H9 (cell line): ENCODE measurements at regions not wholly inside any gene's neighbourhood (a gene's known extent, or its start where the extent isn't known, plus 50 kb on each side); places are given as distances from the start of the nearest gene placed in this dataset.

ENCODE experiments used
- DNase-seq: peaks from one replicate; pipeline ENCODE4 v3.0.0-alpha.2; 2017
- H2AFZ ChIP-seq: one replicate; pipeline ENCODE4 v1.6.1; 2013; ENCODE audit warnings: mild to moderate bottlenecking, low read length, control low read depth, moderate library complexity
- H2AK5ac ChIP-seq: 2 replicates; pipeline ENCODE4 v1.6.1; 2013; ENCODE audit warnings: low read length, control low read depth, mixed read lengths; ENCODE audit not compliant: insufficient read length
- H2BK120ac ChIP-seq: one replicate; pipeline ENCODE4 v1.6.1; 2013; ENCODE audit warnings: low read depth, mild to moderate bottlenecking, low read length, control low read depth, inconsistent platforms; ENCODE audit not compliant: poor library complexity, severe bottlenecking
- H2BK12ac ChIP-seq: 2 replicates; pipeline ENCODE4 v1.6.1; 2013; ENCODE audit warnings: low read length, control low read depth, mixed read lengths, low read depth; ENCODE audit not compliant: insufficient read length
- H2BK15ac ChIP-seq: 2 replicates; pipeline ENCODE4 v1.6.1; 2013; ENCODE audit warnings: low read depth, low read length, control low read depth
- H2BK20ac ChIP-seq: one replicate; pipeline ENCODE4 v1.6.1; 2013; ENCODE audit warnings: low read depth, mild to moderate bottlenecking, low read length, control low read depth, inconsistent platforms; ENCODE audit not compliant: poor library complexity, severe bottlenecking
- H2BK5ac ChIP-seq: 2 replicates; pipeline ENCODE4 v1.6.1; 2013; ENCODE audit warnings: low read length, control low read depth, mixed read lengths; ENCODE audit not compliant: insufficient read length
- H3K14ac ChIP-seq: 2 replicates; pipeline ENCODE4 v1.6.1; 2013; ENCODE audit warnings: low read length, control low read depth; ENCODE audit not compliant: insufficient read depth
- H3K18ac ChIP-seq: 2 replicates; pipeline ENCODE4 v1.6.1; 2013; ENCODE audit warnings: low read depth, mild to moderate bottlenecking, mixed read lengths, low read length, control low read depth; ENCODE audit not compliant: insufficient read length
- H3K23ac ChIP-seq: 2 replicates; pipeline ENCODE4 v1.6.1; 2013; ENCODE audit warnings: low read length, control low read depth, mixed read lengths, low read depth; ENCODE audit not compliant: insufficient read length
- H3K23me2 ChIP-seq: 2 replicates; pipeline ENCODE4 v1.6.1; 2013; ENCODE audit warnings: low read depth, mild to moderate bottlenecking, mixed read lengths, low read length, control low read depth; ENCODE audit not compliant: insufficient read length, poor library complexity, severe bottlenecking
- H3K27ac ChIP-seq: 2 replicates; pipeline ENCODE4 v1.5.1; 2013; ENCODE audit warnings: low read length, control low read depth, mixed read lengths, low read depth; ENCODE audit not compliant: insufficient read length
- H3K27me3 ChIP-seq: 2 replicates; pipeline ENCODE4 v1.6.1; 2013; ENCODE audit warnings: low read length, control low read depth, inconsistent platforms; ENCODE audit not compliant: insufficient read depth
- H3K4ac ChIP-seq: 2 replicates; pipeline ENCODE4 v1.6.1; 2013; ENCODE audit warnings: low read depth, mild to moderate bottlenecking, control low read depth, inconsistent platforms, low read length, moderate library complexity
- H3K4me1 ChIP-seq: 2 replicates; pipeline ENCODE4 v1.6.1; 2013; ENCODE audit warnings: low read length, control low read depth, inconsistent platforms; ENCODE audit not compliant: insufficient read depth
- H3K4me2 ChIP-seq: 2 replicates; pipeline ENCODE4 v1.6.1; 2013; ENCODE audit warnings: low read length, control low read depth, mixed read lengths; ENCODE audit not compliant: insufficient read length, insufficient read depth
- H3K56ac ChIP-seq: 2 replicates; pipeline ENCODE4 v1.6.1; 2013; ENCODE audit warnings: low read depth, mild to moderate bottlenecking, mixed read lengths, low read length, control low read depth; ENCODE audit not compliant: insufficient read length
- H3K79me1 ChIP-seq: 2 replicates; pipeline ENCODE4 v1.6.1; 2013; ENCODE audit warnings: low read depth, mild to moderate bottlenecking, moderate library complexity, low read length, control low read depth, inconsistent platforms; ENCODE audit not compliant: insufficient read depth, poor library complexity, severe bottlenecking
- H3K79me2 ChIP-seq: 2 replicates; pipeline ENCODE4 v1.6.1; 2013; ENCODE audit warnings: low read length, control low read depth, inconsistent platforms; ENCODE audit not compliant: insufficient read depth
- H3K9ac ChIP-seq: 2 replicates; pipeline ENCODE4 v1.6.1; 2013; ENCODE audit warnings: low read length, control low read depth, mixed read lengths; ENCODE audit not compliant: insufficient read length; ENCODE audit errors: extremely low read depth
- H3K9me3 ChIP-seq: one replicate; pipeline ENCODE4 v1.6.1; 2013; ENCODE audit warnings: low read depth, low read length, inconsistent platforms; ENCODE audit not compliant: control insufficient read depth
- H3T11ph ChIP-seq: one replicate; pipeline ENCODE4 v1.6.1; 2013; ENCODE audit warnings: mild to moderate bottlenecking, low read length, control low read depth, inconsistent platforms
- H4K20me1 ChIP-seq: one replicate; pipeline ENCODE4 v1.6.1; 2013; ENCODE audit not compliant: control insufficient read depth, insufficient read length, insufficient read depth
- H4K5ac ChIP-seq: 2 replicates; pipeline ENCODE4 v1.6.1; 2013; ENCODE audit warnings: low read depth, mild to moderate bottlenecking, mixed read lengths, low read length, control low read depth; ENCODE audit not compliant: insufficient read length
- H4K8ac ChIP-seq: replicated peaks from 2 replicates; pipeline ENCODE4 v1.6.1; 2013; ENCODE audit warnings: low read length, control low read depth, mixed read lengths, low read depth; ENCODE audit not compliant: insufficient read length
- H4K91ac ChIP-seq: 2 replicates; pipeline ENCODE4 v1.6.1; 2013; ENCODE audit warnings: low read depth, mild to moderate bottlenecking, moderate library complexity, mixed read lengths, low read length, control low read depth; ENCODE audit not compliant: insufficient read length
- H3K27ac Mint-ChIP-seq, 3 experiments: 2 replicates in 2 of 3; 3 replicates in 1 of 3; pipeline ENCODE4 v1.8.0; 2020 to 2021; ENCODE audit warnings: mixed read lengths in 3 of 3, mild to moderate bottlenecking in 1 of 3, moderate library complexity in 1 of 3
- H3K27me3 Mint-ChIP-seq: 2 replicates; pipeline ENCODE4 v1.8.0; 2021; ENCODE audit warnings: low read depth, mild to moderate bottlenecking, moderate library complexity, mixed read lengths
- H3K36me3 Mint-ChIP-seq, 3 experiments: 2 replicates in 2 of 3; 3 replicates in 1 of 3; pipeline ENCODE4 v1.8.0; 2020 to 2021; ENCODE audit warnings: low read depth in 3 of 3, mixed read lengths in 3 of 3; ENCODE audit not compliant: insufficient read depth in 1 of 3
- H3K4me1 Mint-ChIP-seq, 2 experiments: 2 replicates each; pipeline ENCODE4 v1.8.0; 2020; ENCODE audit warnings: mixed read lengths in 2 of 2
- H3K4me3 Mint-ChIP-seq, 2 experiments: 2 replicates in 1 of 2; 3 replicates in 1 of 2; pipeline ENCODE4 v1.8.0; 2020 to 2021; ENCODE audit warnings: mild to moderate bottlenecking in 2 of 2, mixed read lengths in 2 of 2, moderate library complexity in 1 of 2
- H3K9me3 Mint-ChIP-seq, 2 experiments: 2 replicates in 1 of 2; 3 replicates in 1 of 2; pipeline ENCODE4 v1.8.0; 2020; ENCODE audit warnings: mild to moderate bottlenecking in 2 of 2, mixed read lengths in 2 of 2, moderate library complexity in 1 of 2
- WGBS: extraction: QIAGEN DNeasy Blood & Tissue Kit; methylation state at CpG from one replicate; pipeline ENCODE4 v1.1.7; 2013; ENCODE audit warnings: missing lambda C conversion rate, low lambda C conversion rate, mixed read lengths; ENCODE audit not compliant: insufficient read length; ENCODE audit errors: extremely low coverage; 5-methylcytosine and 5-hydroxymethylcytosine counted together
- TF ChIP-seq, protein P1 (sequence below): fragments of 200-600 bp; sonication (generic); conservative IDR thresholded peaks from 3 replicates; pipeline ENCODE4 v1.8.0; 2021; ENCODE audit warnings: antibody characterized with exemption, mild to moderate bottlenecking

DNA sequence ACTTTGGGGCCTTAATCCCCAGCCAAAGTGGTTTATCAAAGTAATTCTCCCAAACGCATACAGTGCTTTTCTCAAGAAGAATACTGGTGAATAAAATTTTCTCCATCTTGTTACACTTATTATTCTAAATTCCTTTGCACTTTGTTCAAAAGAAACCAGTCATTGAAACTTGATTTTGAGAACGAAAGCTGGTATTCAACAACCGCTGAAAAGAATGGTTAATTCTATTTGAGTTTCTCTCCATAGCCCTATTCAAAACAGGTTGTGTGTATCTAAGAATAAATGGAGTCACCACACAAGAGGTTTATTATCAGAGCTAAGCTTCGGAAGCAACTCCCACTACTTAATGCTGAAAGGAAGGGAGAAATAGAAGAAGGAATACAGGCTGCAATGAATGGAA lies 117.7 kb downstream of the C1D start:
- no peaks in the 10 kb centered on the region for H3K27me3 ChIP-seq
- no peak overlapping the region for H2BK20ac ChIP-seq
- no peak overlapping the region for H2AFZ ChIP-seq
- H3K27ac ChIP-seq: no peak overlapping the region
- no peak overlapping the region for H3K4ac ChIP-seq
- no CpG with 5 or more reads among the region's 4 CpGs for WGBS
- H3K4me1 ChIP-seq: no peaks in the 10 kb centered on the region
- no peaks in the 10 kb centered on the region for H3K23me2 ChIP-seq
- TF ChIP-seq, protein P1, sequence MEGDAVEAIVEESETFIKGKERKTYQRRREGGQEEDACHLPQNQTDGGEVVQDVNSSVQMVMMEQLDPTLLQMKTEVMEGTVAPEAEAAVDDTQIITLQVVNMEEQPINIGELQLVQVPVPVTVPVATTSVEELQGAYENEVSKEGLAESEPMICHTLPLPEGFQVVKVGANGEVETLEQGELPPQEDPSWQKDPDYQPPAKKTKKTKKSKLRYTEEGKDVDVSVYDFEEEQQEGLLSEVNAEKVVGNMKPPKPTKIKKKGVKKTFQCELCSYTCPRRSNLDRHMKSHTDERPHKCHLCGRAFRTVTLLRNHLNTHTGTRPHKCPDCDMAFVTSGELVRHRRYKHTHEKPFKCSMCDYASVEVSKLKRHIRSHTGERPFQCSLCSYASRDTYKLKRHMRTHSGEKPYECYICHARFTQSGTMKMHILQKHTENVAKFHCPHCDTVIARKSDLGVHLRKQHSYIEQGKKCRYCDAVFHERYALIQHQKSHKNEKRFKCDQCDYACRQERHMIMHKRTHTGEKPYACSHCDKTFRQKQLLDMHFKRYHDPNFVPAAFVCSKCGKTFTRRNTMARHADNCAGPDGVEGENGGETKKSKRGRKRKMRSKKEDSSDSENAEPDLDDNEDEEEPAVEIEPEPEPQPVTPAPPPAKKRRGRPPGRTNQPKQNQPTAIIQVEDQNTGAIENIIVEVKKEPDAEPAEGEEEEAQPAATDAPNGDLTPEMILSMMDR: no peak
- H3K79me2 ChIP-seq: no peaks in the 10 kb centered on the region
- H3K36me3 Mint-ChIP-seq: peaks cover 0 to 2% (median 0%) of the 10 kb centered on the region in 3 experiments; a peak in 1 of 7 replicates
- H4K20me1 ChIP-seq: no peaks in the 10 kb centered on the region
- H3K4me2 ChIP-seq: no peak overlapping the region
- no peak for DNase-seq
- no peak overlapping the region for H3K14ac ChIP-seq
- H2BK120ac ChIP-seq: no peak overlapping the region
- peaks cover 34% of the 10 kb centered on the region for H3K27me3 Mint-ChIP-seq
- H3K9ac ChIP-seq: no peak overlapping the region
- no peak overlapping the region for H3K4me3 Mint-ChIP-seq
- H3K23ac ChIP-seq: no peak overlapping the region
- no peaks in the 10 kb centered on the region for H3K9me3 ChIP-seq
- H2BK15ac ChIP-seq: no peak overlapping the region
- H3K56ac ChIP-seq: no peak overlapping the region
- no peak overlapping the region for H4K5ac ChIP-seq
- H3K9me3 Mint-ChIP-seq: peaks cover 12 to 13% of the 10 kb centered on the region in 2 experiments
- no peak overlapping the region for H2BK5ac ChIP-seq
- no peak overlapping the region for H3K27ac Mint-ChIP-seq
- H3K79me1 ChIP-seq: no peaks in the 10 kb centered on the region
- H3T11ph ChIP-seq: no peak overlapping the region
- H4K91ac ChIP-seq: no peak overlapping the region
- H2BK12ac ChIP-seq: no peak overlapping the region
- peaks cover 6 to 21% of the 10 kb centered on the region in 2 experiments for H3K4me1 Mint-ChIP-seq
- no peak overlapping the region for H2AK5ac ChIP-seq
- no peak overlapping the region for H4K8ac ChIP-seq
- H3K18ac ChIP-seq: no peak overlapping the region
